HG02973 (cell line): ENCODE measurements at regions not wholly inside any gene's neighbourhood (a gene's known extent, or its start where the extent isn't known, plus 50 kb on each side); places are given as distances from the start of the nearest gene placed in this dataset.

Experiments
- ATAC-seq: cut with Tn5 transposase; IDR thresholded peaks from one replicate; pipeline ENCODE4 v1.9.1; 2021; ENCODE audit warnings: moderate library complexity; ENCODE audit not compliant: unreplicated experiment

DNA sequence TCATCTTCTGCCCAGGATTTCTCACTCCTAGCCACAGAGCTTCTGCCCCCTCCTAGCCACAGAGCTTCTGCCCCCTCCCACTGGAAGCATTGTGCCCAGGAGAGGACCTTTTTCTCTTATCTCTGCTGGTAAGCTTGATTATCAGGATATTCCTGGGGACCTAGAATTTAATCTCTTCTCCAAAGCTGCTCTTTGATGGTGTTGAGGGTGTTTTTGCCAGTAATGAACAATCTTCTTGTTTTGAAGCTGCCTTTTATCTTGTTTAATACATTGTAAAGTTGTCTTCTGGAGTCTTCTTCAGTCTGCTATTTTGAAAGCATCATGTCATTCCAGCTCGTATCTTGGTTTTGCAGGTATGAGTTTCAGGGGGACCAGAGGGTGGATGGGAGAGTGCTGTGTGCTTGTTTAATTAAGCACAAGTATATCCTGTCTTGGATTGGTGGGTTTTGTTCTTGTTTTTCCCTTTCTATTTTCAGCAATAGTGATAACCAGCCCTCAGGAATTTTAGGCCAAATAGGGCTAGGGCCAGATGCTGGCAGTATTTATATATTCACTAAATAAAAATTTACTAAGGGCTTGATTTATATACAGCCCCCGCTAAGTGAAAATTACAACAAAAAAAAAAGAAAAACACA, 214.0 kb upstream of the DMRT1 start:
- no peak for ATAC-seq

DNA sequence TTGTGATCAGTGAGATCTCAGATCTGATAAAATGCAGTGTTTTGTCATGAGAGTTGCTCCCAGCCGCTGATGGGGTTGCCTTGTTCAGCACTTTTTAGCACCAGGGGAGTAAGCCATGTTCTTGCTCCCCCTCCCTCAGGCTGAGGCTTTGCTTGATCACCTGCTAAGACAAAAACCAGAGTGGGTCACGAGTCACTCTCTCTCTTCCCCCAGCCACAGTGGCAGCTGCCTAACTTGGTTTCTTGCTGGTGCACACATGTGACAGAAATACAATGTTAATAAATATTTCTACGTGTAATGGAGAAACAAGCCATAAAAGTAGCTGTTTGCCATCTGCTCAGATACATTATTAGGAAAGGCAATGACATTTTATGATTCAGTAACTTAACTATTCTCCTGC, 212.4 kb upstream of the DMRT1 start:
- no peak for ATAC-seq

GRCh38 chr9:630817-631216, 210.7 kb upstream of the DMRT1 start:
- ATAC-seq: no peak

DNA sequence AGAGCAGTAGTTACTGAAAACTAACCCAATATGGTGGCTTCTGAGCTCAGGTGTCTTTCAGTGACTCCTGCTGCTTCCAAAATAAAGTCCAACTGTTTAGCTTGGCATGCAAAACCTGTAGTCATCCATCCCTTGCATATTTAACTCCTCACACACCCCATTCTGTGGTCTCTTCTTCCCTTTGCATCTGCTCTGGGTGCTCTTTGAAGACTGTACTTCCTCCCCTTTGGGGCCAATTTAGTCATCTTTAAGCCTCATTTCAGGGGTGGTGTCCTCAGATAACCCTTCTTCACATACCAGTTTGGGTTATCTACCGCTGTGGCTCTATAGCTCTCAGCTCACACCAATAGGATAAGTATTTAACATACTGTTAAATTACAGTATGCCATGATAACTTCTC, 209.9 kb upstream of the DMRT1 start:
- no peak for ATAC-seq

- no peak for ATAC-seq
Measured at GRCh38 chr9:633461-633860, 208.0 kb upstream of the DMRT1 start.

GRCh38 chr9:636931-637591, 204.4 kb upstream of the DMRT1 start:
- ATAC-seq: no peak

DNA sequence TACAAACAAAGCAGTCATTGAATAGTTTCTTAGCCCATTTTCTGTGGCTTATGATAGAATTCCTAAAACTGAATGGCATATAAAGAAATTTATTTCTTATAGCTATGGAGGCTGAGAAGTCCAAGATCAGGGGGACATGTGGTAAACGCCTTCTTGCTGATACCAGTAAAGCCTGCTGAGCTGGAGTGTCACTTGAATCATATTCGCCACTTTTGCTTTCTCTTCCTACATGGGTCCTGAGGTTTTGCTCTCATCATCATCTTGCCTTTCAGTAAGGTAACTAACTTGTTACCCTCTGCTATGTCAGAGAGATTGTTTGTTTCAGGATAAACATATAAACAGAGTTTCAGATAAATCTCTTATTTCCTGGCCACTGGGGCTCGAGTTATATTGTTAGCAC, 203.3 kb upstream of the DMRT1 start:
- ATAC-seq: no peak

GRCh38 chr9:642014-642413, 199.5 kb upstream of the DMRT1 start:
- no peak for ATAC-seq

DNA sequence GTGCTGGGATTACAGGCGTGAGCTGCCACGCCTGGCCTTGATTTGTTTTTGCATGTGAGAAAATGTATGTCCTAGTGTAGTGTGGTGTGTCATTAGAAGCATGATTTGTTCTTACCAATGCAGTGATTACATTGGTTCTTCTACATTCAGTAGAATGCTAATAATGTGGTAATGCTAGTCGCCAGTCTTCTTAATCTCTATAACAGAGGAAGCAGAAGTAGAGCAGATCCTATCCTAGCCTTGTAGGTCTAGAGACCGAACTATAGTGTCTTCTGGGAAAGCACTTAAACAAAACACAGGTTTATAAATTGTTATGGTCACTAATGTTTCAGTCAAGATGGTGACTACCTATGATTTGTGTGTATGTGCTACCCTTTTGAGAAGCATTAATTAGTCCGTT, 197.5 kb upstream of the DMRT1 start:
- ATAC-seq: no peak

DNA sequence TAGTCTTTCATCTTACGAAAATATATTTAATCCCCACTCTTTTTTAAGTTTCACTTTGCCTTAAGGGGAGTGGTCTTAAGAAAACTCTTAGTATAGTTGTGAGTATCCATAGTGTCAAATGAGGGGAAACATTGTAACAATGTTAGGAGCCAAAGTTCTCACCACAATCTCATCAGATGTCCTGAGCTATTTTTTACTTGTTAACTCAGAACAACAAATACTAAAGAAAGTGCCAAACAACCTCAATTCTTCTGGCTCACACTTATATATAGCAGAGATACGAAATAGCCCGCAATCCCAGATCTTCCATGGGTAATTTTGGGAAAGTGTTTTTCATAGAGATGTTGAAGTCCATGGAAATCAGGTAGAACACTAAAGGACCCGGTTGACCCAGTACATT, 194.0 kb upstream of the DMRT1 start:
- no peak for ATAC-seq

GRCh38 chr9:649128-650074, 192.1 kb upstream of the DMRT1 start:
- no peak for ATAC-seq

DNA sequence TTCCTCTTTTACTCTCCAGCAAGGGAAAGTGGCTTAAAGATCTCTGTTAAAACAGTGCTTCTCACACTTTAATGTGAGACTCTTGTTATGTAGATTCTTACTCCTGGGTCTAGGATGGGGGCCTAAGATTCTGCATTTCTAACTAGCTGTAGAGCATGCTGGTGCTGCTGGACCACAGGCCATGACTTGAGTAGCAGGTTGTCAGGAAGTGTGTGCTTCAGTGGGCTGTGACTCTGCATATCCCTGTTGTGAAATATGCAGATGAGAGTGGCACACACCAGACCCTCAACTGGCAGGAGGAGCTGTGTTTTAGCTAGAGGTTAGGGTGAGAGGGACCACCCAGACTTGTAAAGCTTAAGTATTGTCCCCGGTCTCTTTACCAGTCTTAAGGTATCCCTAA, 191.1 kb upstream of the DMRT1 start:
- no peak for ATAC-seq

GRCh38 chr9:651371-651770, 190.1 kb upstream of the DMRT1 start:
- no peak for ATAC-seq

GRCh38 chr9:652914-653313, 188.6 kb upstream of the DMRT1 start:
- no peak for ATAC-seq

- no peak for ATAC-seq
Measured at GRCh38 chr9:653421-653820, 188.1 kb upstream of the DMRT1 start.

DNA sequence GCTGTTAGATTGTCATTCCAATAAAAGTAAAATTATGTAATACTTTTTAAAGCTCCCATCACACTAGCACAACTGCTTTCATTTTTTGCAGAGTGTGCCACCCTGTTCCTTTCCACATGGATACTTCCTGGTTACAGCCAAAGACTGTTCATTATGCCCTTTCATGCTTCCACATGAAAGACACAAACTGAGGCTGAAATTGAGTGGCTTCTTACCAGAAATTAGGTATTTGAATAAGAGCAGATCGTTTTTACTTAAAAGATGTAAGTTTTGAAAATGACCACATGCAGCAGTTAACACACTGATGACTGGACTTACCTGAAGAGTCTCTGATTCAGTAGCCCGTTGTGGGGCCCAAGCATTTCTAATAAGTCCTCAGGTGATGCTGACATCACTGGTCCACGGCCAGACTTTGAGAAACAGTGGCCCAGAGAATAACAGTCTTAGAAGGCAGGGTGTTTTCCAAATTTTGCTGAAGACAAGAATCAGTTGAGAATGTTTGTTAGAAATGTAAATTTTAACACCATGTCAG, 187.6 kb upstream of the DMRT1 start:
- ATAC-seq: no peak

DNA sequence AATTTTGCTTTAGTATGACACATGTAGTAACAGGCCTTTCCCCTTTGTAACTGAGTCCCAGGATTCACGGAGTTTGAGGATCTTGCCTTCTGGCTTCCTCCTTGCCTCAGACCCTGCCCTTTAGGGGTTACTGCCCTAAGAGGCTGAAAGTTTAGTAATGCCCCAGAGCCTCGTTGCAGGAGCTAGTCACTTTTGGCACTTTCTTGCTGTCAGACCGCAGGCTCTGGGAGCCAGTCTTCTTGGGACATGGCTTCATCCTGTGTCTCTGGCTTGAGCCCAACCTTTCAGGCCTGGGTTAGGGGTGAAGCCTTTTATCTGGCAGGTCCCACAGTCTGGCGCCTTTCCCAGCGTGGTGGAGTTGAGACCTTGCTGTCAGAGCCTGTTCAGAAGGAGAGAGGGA, 185.6 kb upstream of the DMRT1 start:
- no peak for ATAC-seq

- ATAC-seq: no peak
Measured at GRCh38 chr9:656926-657568, 184.4 kb upstream of the DMRT1 start.

DNA sequence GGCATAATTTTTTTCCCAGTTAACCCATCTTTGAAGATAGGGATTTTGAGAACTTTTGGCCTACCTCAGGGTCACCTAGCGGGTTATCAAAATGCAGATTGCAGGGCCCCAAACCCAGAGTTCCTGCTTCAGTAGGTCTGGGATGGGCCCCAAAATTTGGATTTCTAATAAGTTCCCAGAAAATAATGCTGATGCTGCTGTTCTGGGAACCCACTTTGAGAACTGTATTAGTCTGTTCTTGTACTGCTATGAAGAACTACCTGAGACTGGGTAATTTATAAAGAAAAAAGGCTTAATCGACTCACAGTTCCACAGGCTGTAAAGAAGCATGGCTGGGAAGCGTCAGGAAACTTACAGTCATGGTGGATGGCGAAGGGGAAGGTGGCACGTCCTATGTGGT, 182.2 kb upstream of the DMRT1 start:
- ATAC-seq: no peak

GRCh38 chr9:660227-660626, 181.3 kb upstream of the DMRT1 start:
- no peak for ATAC-seq

- ATAC-seq: no peak
Measured at GRCh38 chr9:663541-663940, 178.0 kb upstream of the DMRT1 start.
